IMR-90 (cell line): ENCODE measurements at regions not wholly inside any gene's neighbourhood (a gene's known extent, or its start where the extent isn't known, plus 50 kb on each side); places are given as distances from the start of the nearest gene placed in this dataset.

ENCODE experiments used
- ATAC-seq: fragments of 200-7000 bp; cut with Tn5 transposase; 2 replicates; pipeline ENCODE4 v1.9.1; 2020; ENCODE audit warnings: low read depth, mild to moderate bottlenecking, moderate library complexity
- BruUV-seq: library from RNA; stranded (reverse); fragments of 400-500 nt; replicated peaks from 2 replicates; lab custom pipeline; 2021; lab: Mats Ljungman, UMichigan
- CTCF ChIA-PET: fragments of 300-600 bp; formaldehyde crosslinking; extraction: SDS; loops from one replicate; lab custom pipeline; 2021; ENCODE audit warnings: antibody characterized with exemption; lab: Yijun Ruan, JAX
- POLR2A ChIA-PET: fragments of 300-600 bp; sonication (Branson Sonifier 250); formaldehyde crosslinking; loops from one replicate; lab custom pipeline; 2022; ENCODE audit warnings: antibody characterized with exemption; ENCODE audit not compliant: unreplicated experiment; lab: Charles Lee
- DNase-seq: peaks from one replicate; pipeline ENCODE4 v3.0.0; 2013
- H2AFZ ChIP-seq: replicated peaks from 2 replicates; pipeline ENCODE3; 2013; ENCODE audit warnings: low read length, mild to moderate bottlenecking; ENCODE audit not compliant: poor library complexity
- H2AK5ac ChIP-seq: 2 replicates; pipeline ENCODE4 v1.6.1; 2013; ENCODE audit warnings: low read depth, low read length, inconsistent platforms
- H2AK9ac ChIP-seq: replicated peaks from 2 replicates; pipeline ENCODE3; 2013; ENCODE audit warnings: mild to moderate bottlenecking, low read depth, low read length, moderate library complexity; ENCODE audit not compliant: poor library complexity
- H2BK120ac ChIP-seq: 2 replicates; pipeline ENCODE4 v1.6.1; 2013; ENCODE audit warnings: low read depth, low read length, inconsistent platforms
- H2BK15ac ChIP-seq: 3 replicates; pipeline ENCODE4 v1.6.1; 2013; ENCODE audit warnings: low read depth, low read length, inconsistent platforms
- H2BK20ac ChIP-seq: 2 replicates; pipeline ENCODE4 v1.6.1; 2013; ENCODE audit warnings: low read depth, mild to moderate bottlenecking, inconsistent platforms, low read length, moderate library complexity
- H2BK5ac ChIP-seq: 2 replicates; pipeline ENCODE4 v1.6.1; 2013; ENCODE audit warnings: mild to moderate bottlenecking, low read depth, low read length, inconsistent platforms; ENCODE audit not compliant: poor library complexity, severe bottlenecking
- H3K14ac ChIP-seq: replicated peaks from 2 replicates; pipeline ENCODE4 v1.6.1; 2013; ENCODE audit warnings: low read depth, low read length, inconsistent platforms
- H3K18ac ChIP-seq: 2 replicates; pipeline ENCODE4 v1.6.1; 2013; ENCODE audit warnings: low read depth, low read length, control low read depth
- H3K23ac ChIP-seq: 2 replicates; pipeline ENCODE4 v1.6.1; 2013; ENCODE audit warnings: low read depth, low read length, inconsistent platforms
- H3K27ac ChIP-seq: 2 replicates; pipeline ENCODE4 v1.5.1; 2013; ENCODE audit warnings: mild to moderate bottlenecking, control low read depth, low read length; ENCODE audit not compliant: insufficient read depth
- H3K27me3 ChIP-seq: 2 replicates; pipeline ENCODE4 v1.6.1; 2013; ENCODE audit warnings: low read length; ENCODE audit not compliant: control insufficient read depth, insufficient read depth
- H3K36me3 ChIP-seq: 2 replicates; pipeline ENCODE4 v1.6.1; 2013; ENCODE audit warnings: low read length, mixed read lengths; ENCODE audit not compliant: control insufficient read depth, insufficient read depth
- H3K4ac ChIP-seq: 2 replicates; pipeline ENCODE4 v1.6.1; 2013; ENCODE audit warnings: low read depth, low read length, inconsistent platforms
- H3K4me1 ChIP-seq: 2 replicates; pipeline ENCODE4 v1.6.1; 2013; ENCODE audit warnings: low read length, mixed read lengths; ENCODE audit not compliant: control insufficient read depth, insufficient read depth
- H3K4me2 ChIP-seq: 2 replicates; pipeline ENCODE4 v1.6.1; 2013; ENCODE audit warnings: low read depth, mild to moderate bottlenecking, control low read depth, low read length, moderate library complexity
- H3K4me3 ChIP-seq: 2 replicates; pipeline ENCODE4 v1.5.1; 2013; ENCODE audit warnings: low read depth, mild to moderate bottlenecking, control low read depth, low read length, moderate library complexity; ENCODE audit not compliant: insufficient read depth
- H3K56ac ChIP-seq: 2 replicates; pipeline ENCODE4 v1.6.1; 2013; ENCODE audit warnings: low read length, inconsistent platforms; ENCODE audit not compliant: insufficient read depth; ENCODE audit errors: extremely low read depth
- H3K79me1 ChIP-seq, 2 experiments: 2 replicates each; pipeline ENCODE4 v1.6.1; 2013; ENCODE audit warnings: low read length in 2 of 2, inconsistent platforms in 1 of 2, low read depth in 1 of 2
- H3K9ac ChIP-seq: 2 replicates; pipeline ENCODE4 v1.6.1; 2013; ENCODE audit warnings: low read depth, low read length, control low read depth
- H3K9me1 ChIP-seq: 2 replicates; pipeline ENCODE4 v1.6.1; 2013; ENCODE audit warnings: low read length, inconsistent platforms; ENCODE audit not compliant: insufficient read depth
- H3K9me3 ChIP-seq: 2 replicates; pipeline ENCODE4 v1.6.1; 2013; ENCODE audit warnings: low read length; ENCODE audit not compliant: control insufficient read depth, insufficient read depth
- H4K20me1 ChIP-seq: 2 replicates; pipeline ENCODE4 v1.6.1; 2013; ENCODE audit warnings: low read length, inconsistent platforms; ENCODE audit not compliant: insufficient read depth
- H4K5ac ChIP-seq: 2 replicates; pipeline ENCODE4 v1.6.1; 2013; ENCODE audit warnings: mild to moderate bottlenecking, low read depth, low read length, control low read depth
- H4K8ac ChIP-seq, 2 experiments: 2 replicates each; pipeline ENCODE4 v1.6.1; 2013; ENCODE audit warnings: low read depth in 2 of 2, low read length in 2 of 2, control low read depth in 1 of 2, inconsistent platforms in 1 of 2
- H4K91ac ChIP-seq: 2 replicates; pipeline ENCODE4 v1.6.1; 2013; ENCODE audit warnings: low read depth, low read length, inconsistent platforms; ENCODE audit not compliant: insufficient read depth
- CHD1 ChIP-seq: IDR thresholded peaks from 2 replicates; pipeline ENCODE4 v1.6.1; 2012; ENCODE audit warnings: low read depth, low read length, improper control_type of control experiment
- FOS ChIP-seq: fragments of 150-350 bp; IDR thresholded peaks from 2 replicates; pipeline ENCODE4 v1.6.1; 2016; ENCODE audit warnings: low read depth, low read length
- MAFK ChIP-seq: IDR thresholded peaks from 2 replicates; pipeline ENCODE4 v1.6.1; 2012; ENCODE audit warnings: low read depth, low read length, improper control_type of control experiment
- MXI1 ChIP-seq: IDR thresholded peaks from 2 replicates; pipeline ENCODE4 v1.6.1; 2012; ENCODE audit warnings: low read depth, mild to moderate bottlenecking, low read length, moderate library complexity, borderline replicate concordance
- NFE2L2 ChIP-seq: fragments of 150-350 bp; IDR thresholded peaks from 2 replicates; pipeline ENCODE4 v1.6.1; 2016; ENCODE audit warnings: low read depth, mild to moderate bottlenecking, low read length
- WGBS, 2 experiments: methylation state at CpG; one replicate each; pipeline versions ENCODE4 v1.1.5 to v1.1.7; 2013; ENCODE audit warnings: missing lambda C conversion rate in 2 of 2; ENCODE audit not compliant: insufficient read length in 1 of 2; ENCODE audit errors: extremely low coverage in 2 of 2; 5-methylcytosine and 5-hydroxymethylcytosine counted together
- dilution Hi-C: fragments of 300-500 bp; cut with HindIII; formaldehyde crosslinking; loops from one replicate; pipeline ENCODE4 v1.14.3; 2018; ENCODE audit warnings: low sequenced_read_pairs; ENCODE audit not compliant: unreplicated experiment
- in situ Hi-C: fragments of 300-500 bp; cut with MboI; formaldehyde crosslinking; loops from 3 replicates; pipeline ENCODE4 v1.14.3; 2019; ENCODE audit warnings: low sequenced_read_pairs, inconsistent platforms, mixed read lengths
- intact Hi-C: fragments of 100-400 bp; cut with micrococcal nuclease; formaldehyde crosslinking; loops from 2 replicates; pipeline ENCODE4 v1.10.0; 2022
- TF ChIP-seq, protein P1 (sequence below): fragments of 150-350 bp; IDR thresholded peaks from 2 replicates; pipeline ENCODE4 v1.6.1; 2017; ENCODE audit warnings: mild to moderate bottlenecking, antibody characterized with exemption, low read length, low read depth
- TF ChIP-seq, protein P2 (sequence below): fragments of 150-350 bp; IDR thresholded peaks from 2 replicates; pipeline ENCODE4 v1.6.1; 2016; ENCODE audit warnings: low read depth, mild to moderate bottlenecking, low read length, moderate library complexity, borderline replicate concordance

DNA sequence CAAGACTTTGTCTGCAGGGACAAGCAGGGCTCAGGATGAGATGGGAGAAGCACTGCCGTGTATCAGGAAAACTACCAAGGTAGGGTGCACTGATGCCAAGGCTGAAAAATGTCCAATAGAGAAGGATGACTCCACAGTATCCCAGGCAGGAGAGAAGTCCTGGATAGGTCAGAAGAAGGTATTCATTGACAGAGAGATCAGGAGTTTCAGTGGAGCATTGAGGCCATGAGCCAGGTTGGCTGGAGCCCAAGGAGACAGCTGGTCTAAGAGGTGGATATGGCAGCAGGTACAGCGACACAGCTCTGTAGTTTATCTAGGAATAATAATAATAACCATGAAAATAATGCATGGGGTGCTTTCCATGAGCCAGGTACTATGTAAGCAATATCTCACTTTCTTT, 180.9 kb downstream of the EXOC5 start:
- in situ Hi-C loops (no loop called here), intact Hi-C loops (no loop called here), dilution Hi-C loops (no loop called here)
- no TSS peak for BruUV-seq
- Histone ChIP-seq H3K4me2 (no peak overlapping the region), H4K8ac (no peak overlapping the region), H4K20me1 (no peaks in the 10 kb centered on the region), H3K27me3 (no peaks in the 10 kb centered on the region), H3K56ac (no peak overlapping the region), H2AK5ac (no peak overlapping the region), H3K9me1 (no peaks in the 10 kb centered on the region), H2AFZ (no peak overlapping the region), H3K4ac (no peak overlapping the region), H3K4me1 (no peaks in the 10 kb centered on the region), H3K27ac (no peak overlapping the region), H2BK5ac (no peak overlapping the region), H4K91ac (no peak overlapping the region), H3K4me3 (no peak overlapping the region), H2BK15ac (no peak overlapping the region), H3K9ac (no peak overlapping the region), H2BK20ac (no peak overlapping the region), H2BK120ac (no peak overlapping the region), H3K18ac (no peak overlapping the region), H4K5ac (no peak overlapping the region), H3K36me3 (no peaks in the 10 kb centered on the region), H3K14ac (no peak overlapping the region), H3K9me3 (no peaks in the 10 kb centered on the region), H3K79me1 (no peaks in the 10 kb centered on the region), H3K23ac (no peak overlapping the region), H2AK9ac (no peak overlapping the region)
- WGBS, 2 experiments: 75% methylated on average over 1 of the region's 2 CpGs; no CpG with 5 or more reads in 1 of the 2 experiments
- ChIA-PET POLR2A (no interaction called here), CTCF (no interaction called here)
- TF ChIP-seq FOS (no peak), MAFK (no peak), MXI1 (no peak), NFE2L2 (no peak), CHD1 (no peak)
- TF ChIP-seq, protein P1, sequence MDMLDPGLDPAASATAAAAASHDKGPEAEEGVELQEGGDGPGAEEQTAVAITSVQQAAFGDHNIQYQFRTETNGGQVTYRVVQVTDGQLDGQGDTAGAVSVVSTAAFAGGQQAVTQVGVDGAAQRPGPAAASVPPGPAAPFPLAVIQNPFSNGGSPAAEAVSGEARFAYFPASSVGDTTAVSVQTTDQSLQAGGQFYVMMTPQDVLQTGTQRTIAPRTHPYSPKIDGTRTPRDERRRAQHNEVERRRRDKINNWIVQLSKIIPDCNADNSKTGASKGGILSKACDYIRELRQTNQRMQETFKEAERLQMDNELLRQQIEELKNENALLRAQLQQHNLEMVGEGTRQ: no peak
- TF ChIP-seq, protein P2, sequence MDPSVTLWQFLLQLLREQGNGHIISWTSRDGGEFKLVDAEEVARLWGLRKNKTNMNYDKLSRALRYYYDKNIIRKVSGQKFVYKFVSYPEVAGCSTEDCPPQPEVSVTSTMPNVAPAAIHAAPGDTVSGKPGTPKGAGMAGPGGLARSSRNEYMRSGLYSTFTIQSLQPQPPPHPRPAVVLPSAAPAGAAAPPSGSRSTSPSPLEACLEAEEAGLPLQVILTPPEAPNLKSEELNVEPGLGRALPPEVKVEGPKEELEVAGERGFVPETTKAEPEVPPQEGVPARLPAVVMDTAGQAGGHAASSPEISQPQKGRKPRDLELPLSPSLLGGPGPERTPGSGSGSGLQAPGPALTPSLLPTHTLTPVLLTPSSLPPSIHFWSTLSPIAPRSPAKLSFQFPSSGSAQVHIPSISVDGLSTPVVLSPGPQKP: no peak
- ATAC-seq: no peak
- no peak for DNase-seq
